ENCODE measurements at regions not wholly inside any gene's neighbourhood (a gene's known extent, or its start where the extent isn't known, plus 50 kb on each side); places are given as distances from the start of the nearest gene placed in this dataset.

DNA sequence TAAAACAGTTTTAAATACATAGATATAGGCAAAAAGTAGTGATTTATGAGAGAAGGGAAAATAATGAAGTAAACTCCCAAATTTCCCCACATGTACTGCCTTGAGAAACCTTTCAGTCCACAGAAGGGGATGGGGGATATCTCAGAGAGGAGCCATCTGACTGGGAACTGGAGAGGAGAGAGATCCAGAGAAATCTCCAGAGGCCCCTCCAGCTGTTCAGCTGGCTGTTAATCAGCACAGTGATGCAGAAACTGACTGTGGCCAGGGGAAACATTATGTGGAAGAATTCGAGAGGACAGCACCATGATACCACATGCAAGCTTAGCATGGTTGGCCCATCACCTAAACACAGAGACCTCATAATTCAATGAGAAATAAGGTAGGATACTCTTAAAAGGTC lies 1165.9 kb upstream of the TMEM132C start:
- Histone ChIP-seq H3K9me3 (no peaks in the 10 kb centered on the region), H3K4me1 (no peaks in the 10 kb centered on the region), H3K4me2 (no peak overlapping the region), H4K20me1 (no peaks in the 10 kb centered on the region), H3K36me3 (no peaks in the 10 kb centered on the region), H3K27me3 (no peaks in the 10 kb centered on the region), H3K4me3 (no peak overlapping the region), H3K9ac (no peak overlapping the region), H3K27ac (no peak overlapping the region)
- TF ChIP-seq Cebpa-rat (IDR thresholded peaks at IDR 0.05) = no peak

- TF ChIP-seq Cebpa-rat (IDR thresholded peaks at IDR 0.05) = no peak
- no peak overlapping the region for H3K4me3 ChIP-seq
- H4K20me1 ChIP-seq = no peaks in the 10 kb centered on the region
- H3K27ac ChIP-seq = no peak overlapping the region
- no peaks in the 10 kb centered on the region for H3K36me3 ChIP-seq
- no peak overlapping the region for H3K4me2 ChIP-seq
- H3K9me3 ChIP-seq = no peaks in the 10 kb centered on the region
- no peaks in the 10 kb centered on the region for H3K27me3 ChIP-seq
- no peak overlapping the region for H3K9ac ChIP-seq
- H3K4me1 ChIP-seq = no peaks in the 10 kb centered on the region
Measured at GRCh38 chr12:127106041-127106440, 1160.9 kb upstream of the TMEM132C start.

GRCh38 chr12:127106697-127107096 lies 1160.3 kb upstream of the TMEM132C start:
- Histone ChIP-seq H3K9ac (no peak overlapping the region), H3K36me3 (no peaks in the 10 kb centered on the region)
- TF ChIP-seq Cebpa-rat (IDR thresholded peaks at IDR 0.05) = no peak

DNA sequence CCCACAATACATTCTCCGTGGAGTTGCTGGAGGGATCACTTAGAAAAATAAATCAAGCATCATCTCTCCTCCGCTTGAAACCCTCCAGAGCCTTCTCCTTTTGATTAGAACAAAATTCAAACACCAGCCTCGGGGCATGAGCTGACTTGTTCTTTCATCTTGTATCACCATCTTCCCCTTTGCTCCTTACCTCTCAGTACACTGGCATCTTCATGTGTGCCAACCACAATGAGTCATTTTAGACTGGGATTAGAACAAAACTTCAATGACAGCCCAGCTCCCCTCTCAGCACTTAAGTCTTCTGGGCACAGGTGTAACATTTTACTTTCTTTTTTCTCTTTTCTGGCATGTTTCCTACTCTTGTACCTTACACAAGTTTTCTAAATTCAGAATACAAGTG lies 1159.2 kb upstream of the TMEM132C start:
- TF ChIP-seq Cebpa-rat (IDR thresholded peaks at IDR 0.05) = no peak
- Histone ChIP-seq H3K4me3 (no peak overlapping the region), H3K27me3 (no peaks in the 10 kb centered on the region), H3K9me3 (no peaks in the 10 kb centered on the region), H3K36me3 (no peaks in the 10 kb centered on the region), H3K9ac (no peak overlapping the region), H3K4me2 (no peak overlapping the region), H4K20me1 (no peaks in the 10 kb centered on the region), H3K27ac (no peak overlapping the region), H3K4me1 (no peaks in the 10 kb centered on the region)

More at GRCh38 chr12:127106697-127107096, 1160.3 kb upstream of the TMEM132C start:
- H3K4me3 ChIP-seq = no peak overlapping the region
- H4K20me1 ChIP-seq = no peaks in the 10 kb centered on the region
- no peaks in the 10 kb centered on the region for H3K4me1 ChIP-seq
- H3K4me2 ChIP-seq = no peak overlapping the region
- no peak overlapping the region for H3K27ac ChIP-seq
- H3K27me3 ChIP-seq = no peaks in the 10 kb centered on the region
- H3K9me3 ChIP-seq = no peaks in the 10 kb centered on the region

DNA sequence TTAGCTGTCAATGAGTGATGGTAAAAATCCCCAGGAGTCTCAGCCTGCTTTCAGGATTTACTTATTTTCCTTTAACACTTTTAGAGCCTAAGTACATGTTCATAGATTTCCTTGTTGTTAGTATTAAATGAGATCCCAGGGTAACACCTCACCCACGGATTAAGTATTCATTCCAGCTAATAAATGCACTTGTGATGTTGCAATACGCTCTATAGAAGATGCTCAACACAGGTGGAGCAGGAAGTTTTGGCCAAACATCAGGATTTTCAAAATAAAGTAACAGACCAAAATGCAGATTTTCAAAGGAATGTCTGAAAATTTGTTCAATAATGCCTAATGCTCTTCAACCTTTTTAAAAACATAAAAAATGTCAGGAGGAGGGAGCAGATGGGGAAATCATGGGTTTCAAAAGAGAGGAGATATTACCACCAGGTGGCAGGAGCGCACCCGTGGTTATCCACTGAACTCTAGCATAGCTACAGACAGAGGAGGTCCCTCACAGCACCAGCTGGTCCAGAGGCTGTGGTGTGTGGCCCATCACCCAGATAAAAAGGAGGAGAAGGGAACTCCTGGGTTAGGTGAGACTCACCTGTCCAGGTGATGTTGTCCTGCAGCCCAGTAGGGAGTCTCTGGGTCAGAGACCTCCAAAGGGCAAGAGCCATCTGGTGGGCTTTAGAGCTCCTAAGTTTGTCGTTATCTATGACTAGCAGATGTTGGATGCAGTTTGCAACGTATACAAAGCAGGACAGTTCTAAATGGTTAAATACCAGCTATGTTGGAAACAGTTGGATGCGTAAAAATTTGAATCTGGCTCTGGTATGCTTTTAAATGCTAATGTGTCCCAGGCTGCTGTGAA lies 1158.4 kb upstream of the TMEM132C start:
- H3K4me3 ChIP-seq = no peak overlapping the region
- H3K27me3 ChIP-seq = no peaks in the 10 kb centered on the region
- no peak for TF ChIP-seq Cebpa-rat (IDR thresholded peaks at IDR 0.05)
- no peak overlapping the region for H3K27ac ChIP-seq
- no peaks in the 10 kb centered on the region for H4K20me1 ChIP-seq
- H3K4me2 ChIP-seq = no peak overlapping the region
- no peak overlapping the region for H3K9ac ChIP-seq
- H3K36me3 ChIP-seq = no peaks in the 10 kb centered on the region
- no peaks in the 10 kb centered on the region for H3K9me3 ChIP-seq
- H3K4me1 ChIP-seq = no peaks in the 10 kb centered on the region

GRCh38 chr12:127113945-127114344 lies 1153.0 kb upstream of the TMEM132C start:
- TF ChIP-seq Cebpa-rat (IDR thresholded peaks at IDR 0.05) = no peak
- no peaks in the 10 kb centered on the region for H3K27me3 ChIP-seq

DNA sequence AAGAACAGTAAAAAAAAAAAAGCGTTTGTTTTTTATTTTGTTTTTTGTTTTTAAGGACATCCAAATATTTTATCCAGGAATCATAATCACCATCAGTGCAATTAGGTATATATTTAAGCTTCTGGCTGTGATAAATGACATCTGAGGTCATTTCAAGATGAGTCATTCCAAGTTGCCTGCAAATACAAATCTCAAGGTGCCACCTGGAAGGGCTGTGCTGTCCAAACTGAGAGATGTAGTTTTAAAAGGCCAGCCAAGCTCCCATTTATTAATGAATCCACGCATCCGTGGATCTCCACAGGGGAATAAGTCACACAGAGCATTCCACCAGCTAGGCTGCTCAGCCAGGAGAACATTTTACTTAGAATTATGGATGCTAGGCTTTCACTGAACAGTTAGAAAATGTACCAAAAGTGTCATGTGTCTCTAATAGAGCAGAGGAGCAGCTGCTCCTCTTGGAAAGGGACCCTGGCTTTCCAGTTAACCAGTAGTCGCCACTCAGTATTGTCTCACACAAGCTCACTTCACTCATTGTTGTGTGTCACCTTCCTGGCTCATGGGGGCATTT lies 1151.4 kb upstream of the TMEM132C start:
- H3K4me2 ChIP-seq = no peak overlapping the region
- H3K9ac ChIP-seq = no peak overlapping the region
- H3K4me3 ChIP-seq = no peak overlapping the region
- H3K27ac ChIP-seq = no peak overlapping the region
- H3K9me3 ChIP-seq = no peaks in the 10 kb centered on the region
- H3K36me3 ChIP-seq = no peaks in the 10 kb centered on the region
- no peaks in the 10 kb centered on the region for H3K27me3 ChIP-seq
- H4K20me1 ChIP-seq = no peaks in the 10 kb centered on the region
- H3K4me1 ChIP-seq = no peaks in the 10 kb centered on the region
- TF ChIP-seq Cebpa-rat (IDR thresholded peaks at IDR 0.05) = no peak

More at GRCh38 chr12:127113945-127114344, 1153.0 kb upstream of the TMEM132C start:
- Histone ChIP-seq H3K4me3 (no peak overlapping the region), H3K9ac (no peak overlapping the region), H4K20me1 (no peaks in the 10 kb centered on the region), H3K4me1 (no peaks in the 10 kb centered on the region), H3K27ac (no peak overlapping the region), H3K36me3 (no peaks in the 10 kb centered on the region), H3K9me3 (no peaks in the 10 kb centered on the region), H3K4me2 (no peak overlapping the region)

DNA sequence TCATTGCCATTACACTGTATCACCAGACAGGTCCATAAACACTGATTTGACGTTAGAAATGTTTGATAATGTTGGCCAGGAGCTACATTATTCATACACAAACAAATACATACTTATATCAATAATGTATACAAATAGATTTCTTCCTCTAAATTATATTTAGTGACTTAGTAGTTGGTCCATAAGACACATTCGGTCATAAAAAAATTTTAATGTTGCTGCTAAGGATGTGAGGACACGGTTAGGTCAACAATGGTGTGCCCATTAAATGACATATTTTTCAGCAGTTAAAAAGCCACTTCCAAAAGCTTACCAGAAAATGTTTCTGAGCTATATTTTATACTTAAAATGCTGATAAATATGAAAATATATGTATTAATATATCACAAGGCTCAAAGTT lies 1148.7 kb upstream of the TMEM132C start:
- Histone ChIP-seq H3K36me3 (no peaks in the 10 kb centered on the region), H4K20me1 (no peaks in the 10 kb centered on the region), H3K27ac (no peak overlapping the region), H3K9me3 (no peaks in the 10 kb centered on the region), H3K4me1 (no peaks in the 10 kb centered on the region), H3K4me2 (no peak overlapping the region), H3K9ac (no peak overlapping the region), H3K4me3 (no peak overlapping the region), H3K27me3 (no peaks in the 10 kb centered on the region)
- no peak for TF ChIP-seq Cebpa-rat (IDR thresholded peaks at IDR 0.05)

- no peaks in the 10 kb centered on the region for H4K20me1 ChIP-seq
- no peak overlapping the region for H3K9ac ChIP-seq
- H3K4me3 ChIP-seq = no peak overlapping the region
- H3K27ac ChIP-seq = no peak overlapping the region
- H3K4me1 ChIP-seq = no peaks in the 10 kb centered on the region
- H3K27me3 ChIP-seq = no peaks in the 10 kb centered on the region
- no peak for TF ChIP-seq Cebpa-rat (IDR thresholded peaks at IDR 0.05)
- no peaks in the 10 kb centered on the region for H3K9me3 ChIP-seq
- no peak overlapping the region; the same call in 1 of the 2 replicates for H3K4me2 ChIP-seq
- no peaks in the 10 kb centered on the region for H3K36me3 ChIP-seq
Measured at GRCh38 chr12:127119600-127120140, 1147.3 kb upstream of the TMEM132C start.

DNA sequence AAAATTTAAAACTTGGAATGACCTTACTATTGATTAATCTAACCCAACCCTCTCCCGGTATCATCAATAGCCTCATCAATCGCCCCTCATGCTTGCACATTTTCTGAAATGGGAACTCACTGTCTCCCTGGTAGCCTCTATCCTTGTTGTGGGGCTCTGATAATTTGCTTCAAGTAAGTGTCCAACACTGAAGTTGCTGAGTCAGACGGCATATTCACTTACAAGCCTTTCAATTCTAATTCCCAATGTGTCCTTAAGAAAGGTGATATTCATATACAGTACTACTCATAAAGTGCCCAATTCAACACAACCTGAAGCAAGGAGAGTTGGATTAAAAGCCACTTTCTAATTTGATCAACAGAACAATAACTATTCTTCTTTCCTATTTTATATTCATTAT lies 1146.1 kb upstream of the TMEM132C start:
- Histone ChIP-seq H3K4me1 (no peaks in the 10 kb centered on the region), H3K27me3 (no peaks in the 10 kb centered on the region), H3K4me3 (no peak overlapping the region)

More for the DNA sequence above, 1146.1 kb upstream of the TMEM132C start:
- H4K20me1 ChIP-seq = no peaks in the 10 kb centered on the region
- no peak overlapping the region for H3K27ac ChIP-seq
- no peak overlapping the region for H3K9ac ChIP-seq
- no peak overlapping the region for H3K4me2 ChIP-seq
- H3K36me3 ChIP-seq = no peaks in the 10 kb centered on the region
- no peaks in the 10 kb centered on the region for H3K9me3 ChIP-seq
- no peak for TF ChIP-seq Cebpa-rat (IDR thresholded peaks at IDR 0.05)
